ENCODE measurements at regions not wholly inside any gene's neighbourhood (a gene's known extent, or its start where the extent isn't known, plus 50 kb on each side); places are given as distances from the start of the nearest gene placed in this dataset.

DNA sequence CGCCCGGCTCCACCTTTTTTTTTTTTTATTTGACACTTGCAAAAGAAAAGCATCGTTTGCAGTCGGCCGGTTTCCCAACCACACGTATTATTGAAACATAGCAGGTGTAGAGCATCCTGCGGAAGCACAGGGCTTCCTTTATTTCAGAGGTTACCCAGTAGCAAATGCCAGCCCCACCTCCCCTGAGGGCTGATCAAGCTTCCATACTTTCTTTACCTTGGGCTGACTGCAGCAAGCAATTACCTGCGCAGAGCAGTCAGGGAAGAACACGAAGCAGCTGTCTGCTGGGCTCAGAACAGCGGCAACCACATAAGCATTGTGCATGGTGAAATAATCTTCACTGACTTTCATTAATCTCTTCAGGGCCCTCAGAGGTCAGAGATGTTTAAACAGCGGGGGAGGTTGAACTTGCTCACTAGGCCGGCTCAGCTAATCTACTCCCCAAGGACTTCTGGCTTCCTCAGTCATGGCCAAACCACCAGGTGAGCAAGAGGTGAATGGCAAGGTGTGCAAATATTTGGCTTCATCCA, 784.7 kb upstream of the AUTS2 start:
- H3K36me3 ChIP-seq (ENCODE audit: insufficient read depth, low read length), result no peaks in the 10 kb centered on the region
- no peaks in the 10 kb centered on the region for H3K79me2 ChIP-seq (ENCODE audit: insufficient read depth, low read length)
- no peak overlapping the region for H3K9ac ChIP-seq (ENCODE audit: low read depth, low read length, poor library complexity, severe bottlenecking)
- no peak overlapping the region for H3K4me3 ChIP-seq (ENCODE audit: low read length, poor library complexity, severe bottlenecking)
- H4K20me1 ChIP-seq (ENCODE audit: insufficient read depth, low read length, poor library complexity, severe bottlenecking), result no peaks in the 10 kb centered on the region
- H2AFZ ChIP-seq (ENCODE audit: low read length), result no peak overlapping the region
- H3K4me1 ChIP-seq (ENCODE audit: insufficient read depth, low read length, poor library complexity, severe bottlenecking), result no peaks in the 10 kb centered on the region
- no peaks in the 10 kb centered on the region for H3F3A ChIP-seq (ENCODE audit: low read depth)
- H3K4me2 ChIP-seq (ENCODE audit: low read depth, low read length, poor library complexity, severe bottlenecking), result no peak overlapping the region
- H3K9me3 ChIP-seq (ENCODE audit: insufficient read depth, low read depth, low read length), result no peaks in the 10 kb centered on the region; the same call in 1 of the 2 replicates
- no peaks in the 10 kb centered on the region for H3K27me3 ChIP-seq (ENCODE audit: insufficient read depth, low read length, poor library complexity, severe bottlenecking)
- TF ChIP-seq, protein P1, sequence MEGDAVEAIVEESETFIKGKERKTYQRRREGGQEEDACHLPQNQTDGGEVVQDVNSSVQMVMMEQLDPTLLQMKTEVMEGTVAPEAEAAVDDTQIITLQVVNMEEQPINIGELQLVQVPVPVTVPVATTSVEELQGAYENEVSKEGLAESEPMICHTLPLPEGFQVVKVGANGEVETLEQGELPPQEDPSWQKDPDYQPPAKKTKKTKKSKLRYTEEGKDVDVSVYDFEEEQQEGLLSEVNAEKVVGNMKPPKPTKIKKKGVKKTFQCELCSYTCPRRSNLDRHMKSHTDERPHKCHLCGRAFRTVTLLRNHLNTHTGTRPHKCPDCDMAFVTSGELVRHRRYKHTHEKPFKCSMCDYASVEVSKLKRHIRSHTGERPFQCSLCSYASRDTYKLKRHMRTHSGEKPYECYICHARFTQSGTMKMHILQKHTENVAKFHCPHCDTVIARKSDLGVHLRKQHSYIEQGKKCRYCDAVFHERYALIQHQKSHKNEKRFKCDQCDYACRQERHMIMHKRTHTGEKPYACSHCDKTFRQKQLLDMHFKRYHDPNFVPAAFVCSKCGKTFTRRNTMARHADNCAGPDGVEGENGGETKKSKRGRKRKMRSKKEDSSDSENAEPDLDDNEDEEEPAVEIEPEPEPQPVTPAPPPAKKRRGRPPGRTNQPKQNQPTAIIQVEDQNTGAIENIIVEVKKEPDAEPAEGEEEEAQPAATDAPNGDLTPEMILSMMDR (conservative IDR thresholded peaks at IDR 0.05; ENCODE audit: low read length), result no peak
- no peak for TF ChIP-seq EZH2phosphoT487 (IDR thresholded peaks at IDR 0.05; ENCODE audit: borderline replicate concordance)
- no peaks in the 10 kb centered on the region for H3K9me2 ChIP-seq (replicated peaks; ENCODE audit: low read depth, low read length)

DNA sequence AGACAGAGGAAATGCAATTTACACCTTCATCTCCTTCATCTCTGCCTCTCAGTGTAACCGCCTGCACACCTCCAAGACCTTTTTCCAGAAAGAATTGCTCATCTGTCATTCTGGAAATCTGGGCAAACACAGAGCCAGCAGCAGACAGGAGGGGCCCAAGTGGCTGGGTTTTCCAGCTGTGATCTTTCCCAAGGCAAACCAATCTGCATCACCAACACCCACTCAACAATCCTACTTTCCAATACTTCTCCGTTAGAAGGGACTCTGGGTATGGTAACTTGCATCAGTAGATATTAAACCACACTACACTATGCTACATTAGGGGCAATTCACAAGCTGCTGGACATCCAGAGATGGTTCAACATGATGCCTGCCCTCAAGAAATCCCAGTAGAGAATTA, 781.8 kb upstream of the AUTS2 start:
- no peaks in the 10 kb centered on the region for H4K20me1 ChIP-seq (ENCODE audit: insufficient read depth, low read length, poor library complexity, severe bottlenecking)
- no peak overlapping the region for H3K4me3 ChIP-seq (ENCODE audit: low read length, poor library complexity, severe bottlenecking)
- no peak overlapping the region for H2AFZ ChIP-seq (ENCODE audit: low read length)
- no peaks in the 10 kb centered on the region for H3F3A ChIP-seq (ENCODE audit: low read depth)
- H3K9me3 ChIP-seq (ENCODE audit: insufficient read depth, low read depth, low read length), result no peaks in the 10 kb centered on the region; the same call in 1 of the 2 replicates
- no peaks in the 10 kb centered on the region for H3K79me2 ChIP-seq (ENCODE audit: insufficient read depth, low read length)
- no peaks in the 10 kb centered on the region for H3K27me3 ChIP-seq (ENCODE audit: insufficient read depth, low read length, poor library complexity, severe bottlenecking)
- no peaks in the 10 kb centered on the region for H3K9me2 ChIP-seq (replicated peaks; ENCODE audit: low read depth, low read length)
- no peak overlapping the region for H3K9ac ChIP-seq (ENCODE audit: low read depth, low read length, poor library complexity, severe bottlenecking)
- H3K4me2 ChIP-seq (ENCODE audit: low read depth, low read length, poor library complexity, severe bottlenecking), result no peak overlapping the region
- TF ChIP-seq EZH2phosphoT487 (IDR thresholded peaks at IDR 0.05; ENCODE audit: borderline replicate concordance), result no peak
- TF ChIP-seq, protein P1 (conservative IDR thresholded peaks at IDR 0.05; ENCODE audit: low read length), result no peak
- no peaks in the 10 kb centered on the region for H3K36me3 ChIP-seq (ENCODE audit: insufficient read depth, low read length)
- H3K4me1 ChIP-seq (ENCODE audit: insufficient read depth, low read length, poor library complexity, severe bottlenecking), result no peaks in the 10 kb centered on the region

DNA sequence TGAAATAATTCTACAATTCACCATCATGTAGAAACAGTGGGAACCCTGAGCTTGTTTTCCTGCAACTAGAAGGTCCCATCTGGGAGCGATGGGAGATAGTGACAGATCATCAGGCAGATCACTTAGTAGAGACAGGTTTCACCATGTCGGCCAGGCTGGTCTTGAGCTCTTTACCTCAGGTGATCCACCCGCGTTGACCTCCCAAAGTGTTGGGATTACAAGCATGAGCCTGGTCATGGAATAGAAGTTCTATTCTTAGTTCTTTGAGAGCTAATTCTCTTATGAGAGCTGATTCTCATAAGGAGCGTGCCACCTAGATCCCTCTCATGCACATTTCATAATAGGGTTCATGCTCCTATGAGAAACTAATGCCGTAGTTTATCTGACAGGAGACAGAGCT, 778.0 kb upstream of the AUTS2 start:
- Histone ChIP-seq H3K36me3 (ENCODE audit: insufficient read depth, low read length) (no peaks in the 10 kb centered on the region), H3K4me3 (ENCODE audit: low read length, poor library complexity, severe bottlenecking) (no peak overlapping the region), H3K4me2 (ENCODE audit: low read depth, low read length, poor library complexity, severe bottlenecking) (no peak overlapping the region), H3K9me3 (ENCODE audit: insufficient read depth, low read depth, low read length) (no peaks in the 10 kb centered on the region; the same call in 1 of the 2 replicates), H3K27me3 (ENCODE audit: insufficient read depth, low read length, poor library complexity, severe bottlenecking) (no peaks in the 10 kb centered on the region), H4K20me1 (ENCODE audit: insufficient read depth, low read length, poor library complexity, severe bottlenecking) (no peaks in the 10 kb centered on the region), H3K9ac (ENCODE audit: low read depth, low read length, poor library complexity, severe bottlenecking) (no peak overlapping the region), H3K4me1 (ENCODE audit: insufficient read depth, low read length, poor library complexity, severe bottlenecking) (no peaks in the 10 kb centered on the region), H3K9me2 (replicated peaks; ENCODE audit: low read depth, low read length) (no peaks in the 10 kb centered on the region), H3K79me2 (ENCODE audit: insufficient read depth, low read length) (no peaks in the 10 kb centered on the region), H2AFZ (ENCODE audit: low read length) (no peak overlapping the region), H3F3A (ENCODE audit: low read depth) (no peaks in the 10 kb centered on the region)
- TF ChIP-seq, protein P1 (conservative IDR thresholded peaks at IDR 0.05; ENCODE audit: low read length), result no peak
- no peak for TF ChIP-seq EZH2phosphoT487 (IDR thresholded peaks at IDR 0.05; ENCODE audit: borderline replicate concordance)
